ENCODE measurements at regions not wholly inside any gene's neighbourhood (a gene's known extent, or its start where the extent isn't known, plus 50 kb on each side); places are given as distances from the start of the nearest gene placed in this dataset.

DNA sequence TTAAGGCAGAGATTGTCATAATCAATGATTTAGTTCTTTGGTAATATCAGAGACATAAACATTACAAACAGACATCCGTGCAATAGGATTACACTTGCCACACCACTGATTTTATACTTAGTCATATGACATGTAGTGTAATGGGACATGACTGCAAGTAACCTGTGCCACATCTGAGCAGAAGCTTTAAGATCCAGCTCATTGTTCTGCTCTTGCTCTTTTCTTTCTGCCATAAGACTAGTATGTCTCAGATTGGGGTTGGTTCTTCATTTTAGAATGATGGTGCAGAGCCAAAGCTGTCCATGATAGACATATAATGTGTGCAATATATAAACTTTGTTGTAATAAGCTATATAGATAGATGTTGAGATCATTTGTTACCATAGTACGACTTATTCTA lies 119.7 kb upstream of the SEMA3A start:
- H3K36me3 Mint-ChIP-seq (ENCODE audit: low read depth), result no peaks in the 10 kb centered on the region
- H3K27ac Mint-ChIP-seq, result no peak overlapping the region

DNA sequence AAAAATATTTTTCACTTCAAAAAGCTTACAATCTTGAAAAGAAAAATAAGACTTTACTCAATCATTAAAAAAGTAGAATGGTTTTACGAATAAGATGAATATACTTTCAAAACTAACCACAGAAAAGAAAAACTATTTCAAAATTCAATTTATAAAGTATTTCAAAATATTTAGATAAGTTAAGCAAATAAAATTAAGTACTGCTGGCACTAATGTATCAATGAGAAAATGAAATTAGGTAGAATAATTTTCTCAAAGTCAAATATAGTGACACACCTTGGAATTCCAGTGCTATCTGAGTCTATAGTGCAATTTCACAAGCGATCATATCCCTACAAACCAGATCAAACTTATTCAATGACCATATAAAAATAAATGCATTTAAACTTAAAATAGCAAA lies 109.8 kb upstream of the SEMA3A start:
- H3K4me1 Mint-ChIP-seq (ENCODE audit: low read depth), result no peaks in the 10 kb centered on the region
- H3K9me3 Mint-ChIP-seq, result no peaks in the 10 kb centered on the region
- no peaks in the 10 kb centered on the region for H3K36me3 Mint-ChIP-seq (ENCODE audit: low read depth)
- no peak for DNase-seq (ENCODE audit: low spot score)
- no peak overlapping the region for H3K4me3 Mint-ChIP-seq
- H3K27me3 Mint-ChIP-seq (ENCODE audit: low read depth), result no peaks in the 10 kb centered on the region
- no peak overlapping the region for H3K27ac Mint-ChIP-seq

More for the DNA sequence above, 119.7 kb upstream of the SEMA3A start:
- DNase-seq (ENCODE audit: low spot score), result no peak
- Mint-ChIP-seq H3K9me3 (no peaks in the 10 kb centered on the region), H3K4me3 (no peak overlapping the region), H3K4me1 (ENCODE audit: low read depth) (no peaks in the 10 kb centered on the region), H3K27me3 (ENCODE audit: low read depth) (no peaks in the 10 kb centered on the region)

DNA sequence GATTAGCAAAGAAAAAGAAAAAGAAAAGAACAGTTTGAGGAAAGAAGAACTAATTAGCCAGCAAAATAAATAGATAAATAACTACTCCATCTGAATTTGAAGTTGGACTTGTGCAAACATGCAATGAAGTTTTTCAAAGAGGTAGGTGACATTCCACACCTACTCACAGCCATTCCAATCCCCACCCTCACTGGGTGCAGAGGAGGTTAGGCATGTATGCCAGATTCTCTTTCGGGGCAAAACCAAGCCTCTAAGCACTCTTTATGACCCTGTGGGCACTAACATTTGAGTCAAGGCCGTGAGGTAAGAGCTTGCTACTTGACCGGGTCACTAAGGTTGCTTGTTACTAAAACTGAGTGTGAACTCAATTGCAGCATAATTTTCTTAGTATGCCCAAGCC lies 108.4 kb upstream of the SEMA3A start:
- no peaks in the 10 kb centered on the region for H3K4me1 Mint-ChIP-seq (ENCODE audit: low read depth)
- no peak overlapping the region for H3K27ac Mint-ChIP-seq
- no peaks in the 10 kb centered on the region for H3K36me3 Mint-ChIP-seq (ENCODE audit: low read depth)
- no peak for DNase-seq (ENCODE audit: low spot score)
- no peaks in the 10 kb centered on the region for H3K27me3 Mint-ChIP-seq (ENCODE audit: low read depth)
- no peak overlapping the region for H3K4me3 Mint-ChIP-seq
- H3K9me3 Mint-ChIP-seq, result no peaks in the 10 kb centered on the region

DNA sequence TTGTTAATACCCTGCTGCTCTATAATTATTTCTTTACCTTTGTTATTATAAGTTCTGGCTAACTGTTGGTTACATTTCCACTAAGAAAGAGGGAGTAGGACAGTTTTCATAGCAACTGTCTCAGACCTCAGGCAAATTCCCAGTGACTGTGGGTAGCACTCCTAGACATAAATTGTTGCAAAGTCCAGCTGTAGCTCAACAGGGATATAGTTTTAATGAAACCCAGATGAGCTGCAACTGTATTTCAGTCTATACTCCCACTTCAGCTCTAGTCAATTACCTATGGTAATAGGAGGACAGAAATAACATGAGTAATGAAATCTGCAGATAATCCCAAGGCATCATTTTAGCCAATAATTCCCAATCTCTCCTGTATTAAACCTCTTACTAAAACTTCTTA lies 103.0 kb upstream of the SEMA3A start:
- Mint-ChIP-seq H3K4me3 (no peak overlapping the region), H3K36me3 (ENCODE audit: low read depth) (no peaks in the 10 kb centered on the region), H3K4me1 (ENCODE audit: low read depth) (no peaks in the 10 kb centered on the region), H3K27ac (no peak overlapping the region), H3K27me3 (ENCODE audit: low read depth) (no peaks in the 10 kb centered on the region), H3K9me3 (no peaks in the 10 kb centered on the region)
- DNase-seq (ENCODE audit: low spot score), result no peak

DNA sequence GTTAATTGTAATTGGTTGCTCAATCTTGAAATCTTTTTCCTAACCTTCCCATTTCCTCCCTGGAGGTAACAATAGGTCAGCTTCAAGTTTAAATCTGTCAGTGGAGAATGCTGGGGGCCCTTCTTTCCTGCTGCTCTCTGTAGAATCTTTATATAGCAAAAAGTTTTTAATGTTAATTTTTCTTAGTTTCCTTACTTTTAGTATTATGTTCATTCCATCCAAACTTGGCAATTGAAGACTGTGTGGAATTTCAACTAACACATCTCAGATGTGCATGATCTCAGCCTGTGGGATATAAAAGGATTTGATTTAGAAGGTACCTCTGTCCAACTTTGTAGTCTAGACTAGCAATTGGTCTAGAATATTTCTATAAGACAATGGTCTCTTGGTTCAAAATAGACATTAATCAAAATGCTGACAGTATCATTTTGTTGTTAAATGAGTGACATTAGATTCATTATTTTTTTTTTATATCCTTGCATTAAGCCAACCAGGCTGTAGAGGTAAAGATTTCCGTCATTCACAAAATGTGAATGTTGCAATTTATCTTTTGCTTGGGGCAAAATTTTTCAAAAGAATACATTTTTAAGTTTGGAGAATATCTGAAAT lies 100.4 kb upstream of the SEMA3A start:
- no peak for DNase-seq (ENCODE audit: low spot score)
- Mint-ChIP-seq H3K4me3 (no peak overlapping the region), H3K9me3 (no peaks in the 10 kb centered on the region), H3K36me3 (ENCODE audit: low read depth) (no peaks in the 10 kb centered on the region), H3K27ac (no peak overlapping the region), H3K27me3 (ENCODE audit: low read depth) (no peaks in the 10 kb centered on the region), H3K4me1 (ENCODE audit: low read depth) (no peaks in the 10 kb centered on the region)

DNA sequence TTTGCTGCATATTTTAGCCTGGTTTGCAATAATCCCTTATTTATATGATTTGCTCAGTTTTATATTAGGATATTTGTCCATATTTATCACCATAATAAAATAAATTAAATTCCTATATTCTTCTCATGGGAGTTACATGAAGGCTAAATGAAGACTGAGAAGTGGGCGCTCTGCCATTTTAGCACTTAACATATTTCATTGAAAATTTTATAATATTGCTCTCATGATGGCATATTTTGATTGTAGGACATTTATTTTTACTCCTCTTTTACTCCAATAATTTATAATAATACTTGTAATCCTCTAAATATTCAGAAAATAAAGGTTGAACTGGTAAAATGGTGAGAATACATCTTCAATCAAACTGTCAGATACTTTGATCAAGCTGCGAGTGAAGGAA lies 99.8 kb upstream of the SEMA3A start:
- no peak for DNase-seq (ENCODE audit: low spot score)
- H3K27me3 Mint-ChIP-seq (ENCODE audit: low read depth), result no peaks in the 10 kb centered on the region
- no peak overlapping the region for H3K4me3 Mint-ChIP-seq
- no peaks in the 10 kb centered on the region for H3K4me1 Mint-ChIP-seq (ENCODE audit: low read depth)
- no peaks in the 10 kb centered on the region for H3K9me3 Mint-ChIP-seq
- no peak overlapping the region for H3K27ac Mint-ChIP-seq
- H3K36me3 Mint-ChIP-seq (ENCODE audit: low read depth), result no peaks in the 10 kb centered on the region

DNA sequence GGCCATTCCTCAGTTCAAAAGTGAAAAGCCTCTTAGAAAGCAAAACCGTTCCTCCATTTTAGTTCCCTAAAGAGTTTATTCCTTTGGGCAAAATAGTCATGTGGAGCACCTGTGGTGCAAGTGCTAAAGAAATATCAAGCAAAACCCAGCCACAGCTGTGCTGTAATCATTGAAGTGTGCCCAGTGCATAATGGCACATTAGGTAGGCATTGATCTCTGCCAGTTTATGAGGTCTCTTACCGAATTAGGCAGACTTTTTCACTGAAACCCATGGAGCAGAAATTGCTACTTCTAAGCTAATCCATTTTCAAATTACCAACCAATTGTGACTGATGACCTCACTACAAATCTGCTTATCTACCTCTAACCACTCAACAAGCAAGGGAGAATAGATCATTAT lies 97.2 kb upstream of the SEMA3A start:
- Mint-ChIP-seq H3K4me1 (ENCODE audit: low read depth) (no peaks in the 10 kb centered on the region), H3K27me3 (ENCODE audit: low read depth) (no peaks in the 10 kb centered on the region), H3K9me3 (no peaks in the 10 kb centered on the region), H3K36me3 (ENCODE audit: low read depth) (no peaks in the 10 kb centered on the region), H3K4me3 (no peak overlapping the region), H3K27ac (no peak overlapping the region)
- no peak for DNase-seq (ENCODE audit: low spot score)

DNA sequence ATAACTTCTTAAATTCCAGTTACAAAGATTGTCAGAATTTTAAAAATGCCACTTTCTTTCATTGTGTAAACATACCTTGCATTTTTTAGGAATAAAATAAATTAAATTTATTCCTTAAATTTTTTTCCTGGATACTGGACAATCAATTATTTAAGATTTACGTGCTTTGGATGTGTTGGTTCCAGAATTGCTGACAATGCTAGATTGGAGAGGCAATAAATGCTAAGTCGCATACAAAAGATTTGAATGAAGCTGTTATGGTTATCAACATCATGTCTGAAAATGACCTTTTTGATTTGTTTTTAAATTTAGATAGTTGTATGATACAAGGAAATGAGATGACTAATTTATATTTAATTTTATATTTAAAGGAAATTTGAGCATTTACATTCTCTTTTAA lies 89.2 kb upstream of the SEMA3A start:
- no peaks in the 10 kb centered on the region for H3K9me3 Mint-ChIP-seq
- no peaks in the 10 kb centered on the region for H3K36me3 Mint-ChIP-seq (ENCODE audit: low read depth)

DNA sequence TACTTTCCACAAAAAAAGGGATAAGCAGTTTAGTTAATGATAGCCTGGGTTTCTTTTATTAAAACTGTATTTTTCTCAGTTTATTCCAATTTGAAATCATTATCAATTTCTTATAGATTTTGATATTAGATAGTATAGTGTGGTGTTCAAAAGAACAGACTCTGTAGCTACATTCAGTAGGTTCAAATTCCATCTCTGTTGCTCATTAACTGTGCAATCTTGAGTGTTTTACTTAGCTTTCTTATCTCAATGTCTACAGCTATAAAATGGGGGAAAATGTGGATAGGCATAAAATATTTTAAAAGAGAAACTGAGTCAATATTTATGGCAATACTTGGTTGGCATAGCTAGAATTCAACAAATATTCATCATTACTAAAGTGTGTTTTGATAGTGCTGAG lies 86.9 kb upstream of the SEMA3A start:
- Mint-ChIP-seq H3K27me3 (ENCODE audit: low read depth) (no peaks in the 10 kb centered on the region), H3K4me3 (no peak overlapping the region), H3K9me3 (no peaks in the 10 kb centered on the region), H3K4me1 (ENCODE audit: low read depth) (no peaks in the 10 kb centered on the region), H3K27ac (no peak overlapping the region), H3K36me3 (ENCODE audit: low read depth) (no peaks in the 10 kb centered on the region)
- DNase-seq (ENCODE audit: low spot score), result no peak

More for the DNA sequence above, 89.2 kb upstream of the SEMA3A start:
- Mint-ChIP-seq H3K4me3 (no peak overlapping the region), H3K27ac (no peak overlapping the region), H3K27me3 (ENCODE audit: low read depth) (no peaks in the 10 kb centered on the region), H3K4me1 (ENCODE audit: low read depth) (no peaks in the 10 kb centered on the region)
- no peak for DNase-seq (ENCODE audit: low spot score)

DNA sequence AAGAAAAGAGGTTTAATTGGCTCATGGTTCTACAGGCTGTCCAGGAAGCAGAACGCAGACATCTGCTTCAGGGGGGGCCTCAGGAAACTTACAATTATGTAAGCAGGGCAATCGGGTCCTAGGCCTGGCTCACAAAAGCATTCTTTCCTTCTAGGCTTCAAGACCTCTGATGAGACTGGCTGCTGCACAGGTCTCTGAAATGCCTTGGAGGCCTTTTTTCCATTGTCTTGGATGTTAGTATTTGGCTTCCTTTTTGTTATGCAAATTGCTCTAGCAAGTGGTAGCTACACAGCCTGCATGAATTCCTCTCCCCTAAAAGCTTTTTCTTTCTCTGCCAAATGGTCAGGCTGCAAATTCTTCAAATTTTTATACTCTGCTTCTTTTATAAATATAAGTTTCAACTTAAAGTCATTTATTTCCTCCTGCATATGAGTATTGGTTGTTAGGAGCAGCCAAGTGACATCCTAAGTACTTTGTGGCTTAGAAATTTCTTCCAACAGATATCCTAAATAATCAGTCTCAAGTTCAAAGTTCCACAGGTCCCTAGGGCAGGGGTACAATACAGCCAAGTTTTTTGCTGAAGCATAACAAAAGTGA lies 83.1 kb upstream of the SEMA3A start:
- no peak for DNase-seq (ENCODE audit: low spot score)
- Mint-ChIP-seq H3K27ac (no peak overlapping the region), H3K27me3 (ENCODE audit: low read depth) (no peaks in the 10 kb centered on the region), H3K4me3 (no peak overlapping the region), H3K9me3 (no peaks in the 10 kb centered on the region), H3K4me1 (ENCODE audit: low read depth) (no peaks in the 10 kb centered on the region), H3K36me3 (ENCODE audit: low read depth) (no peaks in the 10 kb centered on the region)

DNA sequence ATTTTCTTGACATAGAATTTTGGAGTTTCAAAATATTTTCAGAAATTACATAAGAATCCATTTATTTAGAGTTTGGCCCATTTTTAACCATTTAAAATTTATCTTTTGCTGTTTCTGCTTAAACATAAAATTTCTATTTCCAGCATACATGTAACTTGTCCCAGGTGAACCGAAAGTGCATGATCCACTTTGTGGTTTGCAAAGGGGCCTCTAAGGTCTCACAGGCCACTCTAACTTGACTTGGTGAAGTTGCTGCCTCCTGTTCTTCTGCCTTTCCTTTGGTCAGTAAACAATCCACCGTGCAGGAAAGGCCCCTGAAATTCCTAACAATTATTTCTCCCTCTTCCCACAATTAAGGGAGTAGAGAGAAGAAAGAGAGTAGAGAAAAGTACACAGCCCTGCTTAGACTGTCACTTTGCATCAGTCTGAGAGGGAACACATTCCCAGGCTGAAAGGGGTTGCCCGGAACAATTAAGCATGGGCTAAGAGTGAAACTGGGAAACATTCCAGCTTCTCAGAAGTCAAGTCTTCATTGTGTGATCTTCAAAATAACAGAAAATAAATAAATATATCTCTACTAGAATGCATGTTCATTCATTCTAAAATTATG lies 79.5 kb upstream of the SEMA3A start:
- DNase-seq (ENCODE audit: low spot score), result no peak
- Mint-ChIP-seq H3K4me3 (no peak overlapping the region), H3K27me3 (ENCODE audit: low read depth) (no peaks in the 10 kb centered on the region), H3K9me3 (no peaks in the 10 kb centered on the region), H3K36me3 (ENCODE audit: low read depth) (no peaks in the 10 kb centered on the region), H3K27ac (no peak overlapping the region), H3K4me1 (ENCODE audit: low read depth) (no peaks in the 10 kb centered on the region)

DNA sequence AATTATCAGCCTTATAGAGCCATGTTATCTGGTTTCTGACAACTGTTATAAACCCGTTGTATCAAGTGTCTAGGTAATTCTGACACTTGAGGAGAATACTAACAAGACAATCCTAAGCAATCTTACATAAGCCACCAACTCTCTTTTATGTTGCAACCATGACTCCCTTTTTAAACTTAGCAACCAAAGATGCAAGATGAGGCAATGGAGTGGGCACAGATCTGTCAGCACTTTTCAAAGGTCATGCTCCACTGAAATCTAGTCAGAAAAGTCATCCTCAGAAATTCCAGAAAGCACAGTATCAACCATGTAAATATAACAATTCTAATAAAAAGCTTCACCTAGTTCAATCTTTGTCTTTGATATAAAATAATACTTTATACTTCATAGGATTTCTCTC lies 77.0 kb upstream of the SEMA3A start:
- Mint-ChIP-seq H3K36me3 (ENCODE audit: low read depth) (no peaks in the 10 kb centered on the region), H3K9me3 (no peaks in the 10 kb centered on the region), H3K27ac (no peak overlapping the region), H3K4me3 (no peak overlapping the region), H3K4me1 (ENCODE audit: low read depth) (no peaks in the 10 kb centered on the region), H3K27me3 (ENCODE audit: low read depth) (no peaks in the 10 kb centered on the region)
- no peak for DNase-seq (ENCODE audit: low spot score)

DNA sequence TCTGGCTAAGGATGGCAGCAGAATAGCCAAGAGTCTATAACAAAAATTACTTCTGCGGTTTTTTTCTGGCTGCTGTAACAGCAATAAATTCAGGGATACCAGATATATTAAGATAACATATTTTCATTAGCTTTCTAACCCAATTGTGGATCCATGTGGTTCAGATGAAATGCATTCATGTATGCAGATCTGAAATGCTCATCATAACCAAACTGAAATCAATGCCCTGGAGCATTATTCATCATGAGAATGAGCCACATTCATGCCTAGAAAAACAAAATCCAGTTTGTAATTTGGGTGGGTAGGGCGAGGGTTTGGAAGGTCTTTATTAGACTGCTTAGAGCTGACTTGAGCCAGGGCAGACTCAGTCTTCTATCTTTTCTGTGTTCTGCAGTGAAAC lies 69.8 kb upstream of the SEMA3A start:
- Mint-ChIP-seq H3K27me3 (ENCODE audit: low read depth) (no peaks in the 10 kb centered on the region), H3K27ac (no peak overlapping the region), H3K4me1 (ENCODE audit: low read depth) (no peaks in the 10 kb centered on the region), H3K36me3 (ENCODE audit: low read depth) (no peaks in the 10 kb centered on the region), H3K9me3 (no peaks in the 10 kb centered on the region), H3K4me3 (no peak overlapping the region)
- DNase-seq (ENCODE audit: low spot score), result no peak

DNA sequence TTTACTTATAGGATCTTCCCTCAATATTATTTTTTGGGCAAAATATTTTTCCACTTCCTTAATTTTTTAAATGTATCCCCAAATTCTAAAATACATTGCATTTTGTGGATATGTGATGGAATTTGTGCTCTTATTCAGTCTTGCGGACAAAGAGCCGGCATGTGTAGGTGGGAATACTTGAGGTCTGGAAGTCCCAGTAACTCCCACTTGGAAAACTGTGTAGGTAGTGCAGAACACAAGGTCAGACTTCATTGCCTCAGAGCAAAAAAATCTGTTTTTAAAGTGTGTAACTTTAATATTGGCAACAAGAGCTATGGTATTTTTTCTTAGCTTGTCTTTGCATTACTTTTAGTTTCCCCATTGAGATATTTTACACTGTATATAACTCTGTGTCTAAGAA lies 68.5 kb upstream of the SEMA3A start:
- no peaks in the 10 kb centered on the region for H3K9me3 Mint-ChIP-seq

DNA sequence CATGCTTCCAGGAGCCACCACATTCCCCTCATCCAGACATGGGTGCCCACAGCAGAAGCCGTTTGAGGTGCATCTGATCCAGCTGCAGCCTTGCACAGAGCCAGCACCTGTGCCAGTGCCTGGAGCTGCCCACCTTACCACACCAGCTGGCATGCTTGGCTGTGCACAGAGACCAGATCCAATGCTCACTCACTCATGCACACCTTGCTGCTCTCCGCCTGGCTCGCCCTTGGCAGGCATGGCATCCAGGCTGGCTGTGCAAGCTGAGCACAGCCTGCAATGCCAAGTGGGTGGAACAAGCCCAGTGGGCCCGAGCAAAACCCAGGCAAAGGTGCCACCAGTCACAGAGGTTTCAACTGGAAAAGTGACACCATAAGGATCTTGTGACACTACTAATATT lies 66.9 kb upstream of the SEMA3A start:
- H3K4me1 Mint-ChIP-seq (ENCODE audit: low read depth), result no peaks in the 10 kb centered on the region
- H3K4me3 Mint-ChIP-seq, result no peak overlapping the region
- no peaks in the 10 kb centered on the region for H3K36me3 Mint-ChIP-seq (ENCODE audit: low read depth)
- no peak overlapping the region for H3K27ac Mint-ChIP-seq
- DNase-seq (ENCODE audit: low spot score), result no peak
- H3K27me3 Mint-ChIP-seq (ENCODE audit: low read depth), result no peaks in the 10 kb centered on the region
- no peaks in the 10 kb centered on the region for H3K9me3 Mint-ChIP-seq

More for the DNA sequence above, 68.5 kb upstream of the SEMA3A start:
- no peak for DNase-seq (ENCODE audit: low spot score)
- H3K36me3 Mint-ChIP-seq (ENCODE audit: low read depth), result no peaks in the 10 kb centered on the region
- no peak overlapping the region for H3K4me3 Mint-ChIP-seq
- H3K4me1 Mint-ChIP-seq (ENCODE audit: low read depth), result no peaks in the 10 kb centered on the region
- no peak overlapping the region for H3K27ac Mint-ChIP-seq
- no peaks in the 10 kb centered on the region for H3K27me3 Mint-ChIP-seq (ENCODE audit: low read depth)
